Parathyroid adenoma (tissue), 2 donors: ENCODE measurements at regions not wholly inside any gene's neighbourhood (a gene's known extent, or its start where the extent isn't known, plus 50 kb on each side); places are given as distances from the start of the nearest gene placed in this dataset.

Source experiments
- H2AFZ ChIP-seq: fragments of 300-600 bp; sonication (generic); one replicate; pipeline ENCODE4 v1.7.0; 2017; ENCODE audit warnings: antibody characterized with exemption, mild to moderate bottlenecking
- H3K27ac ChIP-seq: fragments of 300-600 bp; sonication (generic); one replicate; pipeline ENCODE4 v1.7.0; 2017
- H3K27me3 ChIP-seq: fragments of 300-600 bp; sonication (generic); one replicate; pipeline ENCODE4 v1.7.0; 2017; ENCODE audit warnings: low read length; ENCODE audit not compliant: control insufficient read depth, insufficient read depth
- H3K36me3 ChIP-seq: fragments of 300-600 bp; sonication (generic); one replicate; pipeline ENCODE4 v1.7.0; 2017; ENCODE audit warnings: low read length; ENCODE audit not compliant: control insufficient read depth, insufficient read depth
- H3K4me1 ChIP-seq: fragments of 300-600 bp; sonication (generic); one replicate; pipeline ENCODE4 v1.7.0; 2017; ENCODE audit warnings: control low read depth
- H3K4me2 ChIP-seq: fragments of 300-600 bp; sonication (generic); one replicate; pipeline ENCODE4 v1.7.0; 2017; ENCODE audit warnings: low read length
- H3K4me3 ChIP-seq: fragments of 300-600 bp; sonication (generic); one replicate; pipeline ENCODE4 v1.7.0; 2017; ENCODE audit warnings: low read depth, low read length
- H3K79me2 ChIP-seq: fragments of 300-600 bp; sonication (generic); one replicate; pipeline ENCODE4 v1.7.0; 2017; ENCODE audit warnings: control low read depth
- H3K9ac ChIP-seq: fragments of 300-600 bp; sonication (generic); one replicate; pipeline ENCODE4 v1.7.0; 2017; ENCODE audit warnings: mild to moderate bottlenecking
- H3K9me3 ChIP-seq: fragments of 300-600 bp; sonication (generic); one replicate; pipeline ENCODE4 v1.7.0; 2017; ENCODE audit warnings: low read length; ENCODE audit not compliant: control insufficient read depth
- TF ChIP-seq, protein P1 (sequence below): fragments of 300-600 bp; sonication (generic); IDR thresholded peaks from one replicate; pipeline ENCODE4 v1.7.0; 2017; ENCODE audit warnings: antibody characterized with exemption, mild to moderate bottlenecking
- donor health status: primary hyperparathyroidism.

DNA sequence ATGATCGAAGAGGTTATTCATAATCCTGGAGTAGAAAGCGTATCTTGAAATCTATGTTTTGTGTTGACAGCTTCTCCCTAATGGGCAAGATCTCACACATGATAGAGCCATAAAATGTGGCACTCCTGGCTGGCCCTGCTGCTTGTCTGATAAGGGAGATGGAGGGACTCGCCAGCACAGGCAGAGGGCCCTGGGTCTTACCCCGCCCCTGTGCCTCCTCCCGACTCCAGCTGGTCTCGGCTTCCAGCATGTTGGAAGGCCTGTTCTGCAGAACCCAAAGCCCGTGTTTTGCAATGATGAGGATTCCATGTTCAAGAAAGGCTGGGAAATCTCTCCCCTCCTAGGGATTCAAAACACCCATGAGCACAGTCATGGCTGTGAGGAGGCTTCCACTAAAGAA lies 106.7 kb upstream of the SDK2 start:
- Histone ChIP-seq H2AFZ (no peak overlapping the region), H3K27ac (no peak overlapping the region), H3K9me3 (no peaks in the 10 kb centered on the region), H3K27me3 (no peaks in the 10 kb centered on the region), H3K4me3 (no peak overlapping the region), H3K4me2 (no peak overlapping the region), H3K9ac (no peak overlapping the region), H3K79me2 (no peaks in the 10 kb centered on the region), H3K36me3 (no peaks in the 10 kb centered on the region), H3K4me1 (no peaks in the 10 kb centered on the region)
- TF ChIP-seq, protein P1, sequence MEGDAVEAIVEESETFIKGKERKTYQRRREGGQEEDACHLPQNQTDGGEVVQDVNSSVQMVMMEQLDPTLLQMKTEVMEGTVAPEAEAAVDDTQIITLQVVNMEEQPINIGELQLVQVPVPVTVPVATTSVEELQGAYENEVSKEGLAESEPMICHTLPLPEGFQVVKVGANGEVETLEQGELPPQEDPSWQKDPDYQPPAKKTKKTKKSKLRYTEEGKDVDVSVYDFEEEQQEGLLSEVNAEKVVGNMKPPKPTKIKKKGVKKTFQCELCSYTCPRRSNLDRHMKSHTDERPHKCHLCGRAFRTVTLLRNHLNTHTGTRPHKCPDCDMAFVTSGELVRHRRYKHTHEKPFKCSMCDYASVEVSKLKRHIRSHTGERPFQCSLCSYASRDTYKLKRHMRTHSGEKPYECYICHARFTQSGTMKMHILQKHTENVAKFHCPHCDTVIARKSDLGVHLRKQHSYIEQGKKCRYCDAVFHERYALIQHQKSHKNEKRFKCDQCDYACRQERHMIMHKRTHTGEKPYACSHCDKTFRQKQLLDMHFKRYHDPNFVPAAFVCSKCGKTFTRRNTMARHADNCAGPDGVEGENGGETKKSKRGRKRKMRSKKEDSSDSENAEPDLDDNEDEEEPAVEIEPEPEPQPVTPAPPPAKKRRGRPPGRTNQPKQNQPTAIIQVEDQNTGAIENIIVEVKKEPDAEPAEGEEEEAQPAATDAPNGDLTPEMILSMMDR, result no peak

DNA sequence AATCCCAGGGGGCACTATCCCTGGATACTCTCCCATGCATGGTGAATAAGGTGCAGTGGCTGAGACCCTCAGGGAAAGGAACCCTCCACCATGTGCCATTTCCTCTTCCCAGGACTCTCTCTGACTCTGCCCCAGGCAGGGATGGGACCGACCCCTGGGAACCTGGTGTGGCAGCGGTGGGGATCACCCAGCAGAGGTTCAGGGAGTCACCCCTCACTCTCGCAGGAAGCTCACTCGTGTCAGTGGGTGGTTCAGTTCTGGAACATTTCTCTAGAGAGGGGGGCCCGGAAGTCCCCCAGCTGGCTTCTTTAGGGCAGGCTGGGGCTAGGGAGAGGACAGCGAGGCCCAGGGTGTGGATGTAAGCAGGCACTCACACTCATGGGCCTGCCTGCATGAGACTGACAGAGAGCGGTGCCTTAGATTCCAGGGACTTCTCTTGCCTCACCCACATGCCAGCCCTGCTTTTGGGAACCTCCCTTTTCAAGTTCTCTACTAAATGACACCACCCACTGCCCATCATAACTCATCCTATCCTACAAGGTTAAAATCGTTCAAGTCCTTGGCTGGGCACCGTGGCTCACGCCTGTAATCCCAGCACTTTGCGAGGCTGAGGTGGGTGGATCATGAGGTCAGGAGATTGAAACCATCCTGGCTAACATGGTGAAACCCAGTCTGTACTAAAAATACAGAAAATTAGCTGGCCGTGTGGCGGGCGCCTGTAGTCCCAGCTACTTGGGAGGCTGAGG lies 109.7 kb upstream of the SDK2 start:
- TF ChIP-seq, protein P1, result no peak
- Histone ChIP-seq H3K36me3 (no peaks in the 10 kb centered on the region), H3K4me3 (no peak overlapping the region), H2AFZ (no peak overlapping the region), H3K4me2 (no peak overlapping the region), H3K27ac (no peak overlapping the region), H3K27me3 (no peaks in the 10 kb centered on the region), H3K4me1 (no peaks in the 10 kb centered on the region), H3K9ac (no peak overlapping the region), H3K9me3 (no peaks in the 10 kb centered on the region), H3K79me2 (no peaks in the 10 kb centered on the region)

GRCh38 chr17:73754886-73755400 lies 110.7 kb upstream of the SDK2 start:
- no peaks in the 10 kb centered on the region for H3K79me2 ChIP-seq
- H3K36me3 ChIP-seq, result no peaks in the 10 kb centered on the region
- H3K4me3 ChIP-seq, result no peak overlapping the region
- H2AFZ ChIP-seq, result no peak overlapping the region
- no peaks in the 10 kb centered on the region for H3K27me3 ChIP-seq
- no peak overlapping the region for H3K9ac ChIP-seq
- TF ChIP-seq, protein P1, result no peak
- H3K27ac ChIP-seq, result no peak overlapping the region
- no peak overlapping the region for H3K4me2 ChIP-seq
- H3K9me3 ChIP-seq, result no peaks in the 10 kb centered on the region
- H3K4me1 ChIP-seq, result no peaks in the 10 kb centered on the region

GRCh38 chr17:73757420-73757819 lies 113.2 kb upstream of the SDK2 start:
- H3K4me2 ChIP-seq, result no peak overlapping the region
- no peak overlapping the region for H3K27ac ChIP-seq
- H3K9me3 ChIP-seq, result no peaks in the 10 kb centered on the region
- H2AFZ ChIP-seq, result no peak overlapping the region
- H3K36me3 ChIP-seq, result no peaks in the 10 kb centered on the region
- H3K4me1 ChIP-seq, result no peaks in the 10 kb centered on the region
- TF ChIP-seq, protein P1, result no peak
- H3K27me3 ChIP-seq, result no peaks in the 10 kb centered on the region
- no peak overlapping the region for H3K9ac ChIP-seq
- no peak overlapping the region for H3K4me3 ChIP-seq
- no peaks in the 10 kb centered on the region for H3K79me2 ChIP-seq

DNA sequence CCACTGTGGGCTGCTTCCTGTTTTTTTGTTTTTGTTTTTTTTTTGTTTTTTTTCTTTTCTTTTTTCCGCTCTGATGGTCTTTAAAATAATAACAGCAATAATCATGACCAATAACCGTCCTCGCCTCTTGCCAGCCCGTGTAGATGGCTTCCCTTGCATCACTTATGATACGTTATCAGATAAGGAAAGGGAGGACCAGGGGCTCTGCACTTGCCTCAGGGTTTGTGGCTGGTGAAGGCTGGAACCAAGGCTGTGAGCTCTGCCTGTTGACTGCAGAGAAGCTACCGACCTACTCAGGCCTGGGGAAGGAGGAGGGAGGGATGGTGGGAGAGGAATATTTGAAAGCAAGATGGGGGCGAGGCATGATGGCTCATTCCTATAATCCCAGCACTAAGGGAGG lies 114.0 kb upstream of the SDK2 start:
- Histone ChIP-seq H3K36me3 (no peaks in the 10 kb centered on the region), H3K9me3 (no peaks in the 10 kb centered on the region), H3K4me3 (no peak overlapping the region), H3K9ac (no peak overlapping the region), H3K27ac (no peak overlapping the region), H3K4me1 (no peaks in the 10 kb centered on the region), H3K4me2 (no peak overlapping the region), H3K27me3 (no peaks in the 10 kb centered on the region), H2AFZ (no peak overlapping the region), H3K79me2 (no peaks in the 10 kb centered on the region)
- TF ChIP-seq, protein P1, result no peak
